IPS DF 4.7 (cell line): ENCODE measurements at regions not wholly inside any gene's neighbourhood (a gene's known extent, or its start where the extent isn't known, plus 50 kb on each side); places are given as distances from the start of the nearest gene placed in this dataset.
"Not testable (repeated sequence)": the region's sequence is repeated elsewhere in the genome, so short reads cannot be mapped to it uniquely, and the experiment has no call there.

Experiments
- DNase-seq: peaks from one replicate; pipeline ENCODE4 v3.0.0-alpha.2; 2013; ENCODE audit warnings: low spot score; ENCODE audit errors: extremely low read depth

GRCh38 chr4:189653983-189654382 is 286.7 kb upstream of the FRG1 start:
- DNase-seq: not testable (repeated sequence)

GRCh38 chr4:189654396-189654795 is 286.3 kb upstream of the FRG1 start:
- DNase-seq: not testable (repeated sequence)

- not testable (repeated sequence) for DNase-seq
Measured at GRCh38 chr4:189655817-189656216, 284.9 kb upstream of the FRG1 start.

- DNase-seq: no peak
Measured at GRCh38 chr4:189656641-189657040, 284.0 kb upstream of the FRG1 start.

- DNase-seq: not testable (repeated sequence)
Measured at GRCh38 chr4:189658259-189658658, 282.4 kb upstream of the FRG1 start.

GRCh38 chr4:189658831-189659230 is 281.8 kb upstream of the FRG1 start:
- DNase-seq: not testable (repeated sequence)

- DNase-seq: no peak
Measured at GRCh38 chr4:189659287-189659686, 281.4 kb upstream of the FRG1 start.

GRCh38 chr4:189660722-189661360 is 279.8 kb upstream of the FRG1 start:
- no peak for DNase-seq

GRCh38 chr4:189664693-189665250 is 275.9 kb upstream of the FRG1 start:
- no peak for DNase-seq

- not testable (repeated sequence) for DNase-seq
Measured at GRCh38 chr4:189665712-189666305, 274.9 kb upstream of the FRG1 start.

- not testable (repeated sequence) for DNase-seq
Measured at GRCh38 chr4:189667386-189667785, 273.3 kb upstream of the FRG1 start.

GRCh38 chr4:189697675-189698245 is 242.9 kb upstream of the FRG1 start:
- DNase-seq: not testable (repeated sequence)

- DNase-seq: not testable (repeated sequence)
Measured at GRCh38 chr4:189703000-189703399, 237.7 kb upstream of the FRG1 start.

- not testable (repeated sequence) for DNase-seq
Measured at GRCh38 chr4:189706821-189707220, 233.9 kb upstream of the FRG1 start.

GRCh38 chr4:189707227-189707626 is 233.4 kb upstream of the FRG1 start:
- DNase-seq: not testable (repeated sequence)

- not testable (repeated sequence) for DNase-seq
Measured at GRCh38 chr4:189711956-189712355, 228.7 kb upstream of the FRG1 start.

- DNase-seq: not testable (repeated sequence)
Measured at GRCh38 chr4:189721016-189721993, 219.4 kb upstream of the FRG1 start.

- not testable (repeated sequence) for DNase-seq
Measured at GRCh38 chr4:189722324-189723003, 218.2 kb upstream of the FRG1 start.

GRCh38 chr4:189727982-189728638 is 212.6 kb upstream of the FRG1 start:
- DNase-seq: not testable (repeated sequence)

GRCh38 chr4:189731989-189732388 is 208.7 kb upstream of the FRG1 start:
- DNase-seq: not testable (repeated sequence)
